Adrenal gland (tissue), 5 donors: ENCODE measurements at regions not wholly inside any gene's neighbourhood (a gene's known extent, or its start where the extent isn't known, plus 50 kb on each side); places are given as distances from the start of the nearest gene placed in this dataset.

Experiments used
- POLR2A ChIP-seq, 2 donors: fragments of 450-650 bp; IDR thresholded peaks; one replicate each; pipeline ENCODE4 v1.6.1; 2017; ENCODE audit warnings: antibody characterized with exemption in 2 of 2, mild to moderate bottlenecking in 2 of 2, moderate library complexity in 1 of 2
- TF ChIP-seq, protein P1 (sequence below), 6 experiments: fragments of 450-650 bp in 4 of 6; fragments of 200-600 bp in 2 of 6; sonication (generic) in 1 of 6; IDR thresholded peaks; 1 replicate in 5 of 6; 2 replicates in 1 of 6; pipeline versions ENCODE4 v1.5.1 to v1.8.0; 2016 to 2021; ENCODE audit warnings: antibody characterized with exemption in 6 of 6, mild to moderate bottlenecking in 2 of 6, moderate library complexity in 1 of 6
- donor health status: DM: no; HTN: no; CAD: no.

DNA sequence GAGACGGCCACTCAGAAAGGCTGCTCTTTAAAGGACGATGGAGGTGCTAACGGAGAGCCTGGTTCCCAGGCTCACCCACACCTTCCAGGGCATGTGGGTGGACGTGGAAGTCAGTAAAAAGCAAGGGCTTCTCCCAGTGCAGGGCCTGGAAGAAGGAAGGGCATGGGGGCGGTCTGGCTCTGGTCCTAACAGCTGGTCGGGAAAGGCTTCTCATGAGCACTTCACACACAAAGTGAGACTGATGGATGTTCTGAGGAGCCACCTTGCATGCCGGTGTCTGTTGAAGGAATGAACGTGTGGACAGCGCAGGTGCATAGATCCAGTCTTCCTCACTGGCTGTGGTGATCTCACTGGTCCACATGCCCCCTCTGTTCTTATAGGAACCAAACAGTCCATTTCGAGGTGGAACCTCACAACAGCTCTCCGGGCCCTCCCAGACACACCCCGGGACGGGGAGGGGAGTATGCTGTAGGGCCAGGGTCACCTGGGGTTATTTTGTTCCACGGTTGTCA, 90.6 kb upstream of the UXS1 start:
- TF ChIP-seq, protein P1, sequence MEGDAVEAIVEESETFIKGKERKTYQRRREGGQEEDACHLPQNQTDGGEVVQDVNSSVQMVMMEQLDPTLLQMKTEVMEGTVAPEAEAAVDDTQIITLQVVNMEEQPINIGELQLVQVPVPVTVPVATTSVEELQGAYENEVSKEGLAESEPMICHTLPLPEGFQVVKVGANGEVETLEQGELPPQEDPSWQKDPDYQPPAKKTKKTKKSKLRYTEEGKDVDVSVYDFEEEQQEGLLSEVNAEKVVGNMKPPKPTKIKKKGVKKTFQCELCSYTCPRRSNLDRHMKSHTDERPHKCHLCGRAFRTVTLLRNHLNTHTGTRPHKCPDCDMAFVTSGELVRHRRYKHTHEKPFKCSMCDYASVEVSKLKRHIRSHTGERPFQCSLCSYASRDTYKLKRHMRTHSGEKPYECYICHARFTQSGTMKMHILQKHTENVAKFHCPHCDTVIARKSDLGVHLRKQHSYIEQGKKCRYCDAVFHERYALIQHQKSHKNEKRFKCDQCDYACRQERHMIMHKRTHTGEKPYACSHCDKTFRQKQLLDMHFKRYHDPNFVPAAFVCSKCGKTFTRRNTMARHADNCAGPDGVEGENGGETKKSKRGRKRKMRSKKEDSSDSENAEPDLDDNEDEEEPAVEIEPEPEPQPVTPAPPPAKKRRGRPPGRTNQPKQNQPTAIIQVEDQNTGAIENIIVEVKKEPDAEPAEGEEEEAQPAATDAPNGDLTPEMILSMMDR (IDR thresholded peaks at IDR 0.05): no peak
- no peak for TF ChIP-seq POLR2A (IDR thresholded peaks at IDR 0.05)
